DND-41 (cell line): ENCODE measurements at regions not wholly inside any gene's neighbourhood (a gene's known extent, or its start where the extent isn't known, plus 50 kb on each side); places are given as distances from the start of the nearest gene placed in this dataset.

Experiments
- ATAC-seq: fragments of 200-7000 bp; cut with Tn5 transposase; 3 replicates; pipeline ENCODE4 v1.9.1; 2021; ENCODE audit warnings: low read depth; ENCODE audit not compliant: insufficient read depth
- DNase-seq: peaks from one replicate; pipeline ENCODE4 v3.0.0-alpha.2; 2020
- H2AFZ ChIP-seq: 2 replicates; pipeline ENCODE4 v1.6.0; 2012; ENCODE audit warnings: low read depth, low read length
- H3K27ac ChIP-seq: 2 replicates; pipeline ENCODE4 v1.5.1; 2012; ENCODE audit warnings: low read length, inconsistent platforms
- H3K27me3 ChIP-seq: fragments of 200-600 bp; sonication (generic); 2 replicates; pipeline ENCODE4 v1.6.0; 2012; ENCODE audit warnings: low read length, mild to moderate bottlenecking, inconsistent platforms; ENCODE audit not compliant: insufficient read depth, poor library complexity
- H3K36me3 ChIP-seq: 2 replicates; pipeline ENCODE4 v1.5.1; 2012; ENCODE audit warnings: low read length, inconsistent platforms; ENCODE audit not compliant: insufficient read depth
- H3K4me1 ChIP-seq: 2 replicates; pipeline ENCODE4 v1.5.1; 2012; ENCODE audit warnings: mild to moderate bottlenecking, low read length; ENCODE audit not compliant: insufficient read depth
- H3K4me2 ChIP-seq: 2 replicates; pipeline ENCODE4 v1.6.0; 2012; ENCODE audit warnings: mild to moderate bottlenecking, moderate library complexity, low read length, inconsistent platforms; ENCODE audit not compliant: insufficient read depth
- H3K4me3 ChIP-seq, 2 experiments: fragments of 200-600 bp in 1 of 2; shearing (Covaris generic) in 1 of 2; 2 replicates each; pipeline ENCODE4 v1.5.1; 2012 to 2016; ENCODE audit warnings: inconsistent platforms in 2 of 2, low read length in 2 of 2, mild to moderate bottlenecking in 2 of 2, low read depth in 1 of 2, moderate library complexity in 1 of 2
- H3K79me2 ChIP-seq: 2 replicates; pipeline ENCODE4 v1.6.0; 2012; ENCODE audit warnings: low read length, inconsistent platforms; ENCODE audit not compliant: insufficient read depth
- H3K9ac ChIP-seq: 2 replicates; pipeline ENCODE4 v1.6.0; 2012; ENCODE audit warnings: low read depth, mild to moderate bottlenecking, inconsistent platforms, low read length, moderate library complexity
- H3K9me3 ChIP-seq: 2 replicates; pipeline ENCODE4 v1.5.1; 2012; ENCODE audit warnings: low read length, moderate library complexity, mild to moderate bottlenecking, inconsistent platforms; ENCODE audit not compliant: insufficient read depth, severe bottlenecking
- H4K20me1 ChIP-seq: 2 replicates; pipeline ENCODE4 v1.6.0; 2012; ENCODE audit warnings: low read length; ENCODE audit not compliant: insufficient read depth
- CTCF ChIP-seq: IDR thresholded peaks from 2 replicates; pipeline ENCODE4 v1.5.1; 2012; ENCODE audit warnings: borderline replicate concordance, low read length, moderate library complexity, mild to moderate bottlenecking; ENCODE audit not compliant: poor library complexity, severe bottlenecking; ENCODE audit errors: extremely low read depth
- EZH2 ChIP-seq: IDR thresholded peaks from 3 replicates; pipeline ENCODE4 v1.6.1; 2012; ENCODE audit warnings: borderline replicate concordance, low read depth, mild to moderate bottlenecking, moderate library complexity, low read length, inconsistent platforms; ENCODE audit not compliant: severe bottlenecking

DNA sequence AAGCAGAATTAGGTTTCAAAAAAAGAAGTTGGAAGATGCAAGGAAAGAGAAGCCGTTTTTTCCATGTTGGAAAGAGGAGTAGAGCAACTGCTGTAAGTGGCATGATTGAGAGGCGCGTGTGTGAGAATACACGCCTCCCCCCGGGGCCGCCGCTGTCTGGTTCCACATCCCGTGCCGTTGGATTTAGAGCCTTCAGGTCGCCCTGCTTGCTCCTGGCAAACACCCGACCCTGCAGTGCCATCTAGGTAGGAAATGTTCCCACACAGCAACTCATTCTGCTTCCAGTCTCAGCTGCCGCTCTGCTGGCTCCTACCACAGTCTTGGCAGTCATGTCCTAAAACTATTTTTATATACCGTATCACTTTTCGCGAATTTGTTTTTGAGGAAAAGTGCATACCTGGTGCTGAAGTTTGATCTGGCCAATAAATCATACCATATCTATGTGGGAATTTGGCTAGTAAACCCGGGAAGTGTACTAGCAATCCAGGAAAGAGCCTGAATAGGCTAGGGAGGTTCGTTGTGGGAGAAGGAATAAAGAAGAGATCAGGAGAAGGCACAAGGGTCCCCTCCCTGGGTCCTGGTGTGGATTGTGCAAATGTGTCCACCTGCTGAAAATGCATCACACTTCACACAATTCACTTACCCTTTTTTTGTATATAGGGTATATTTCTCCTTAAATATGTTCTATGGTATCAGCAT, 372.7 kb downstream of the FBXO15 start:
- H2AFZ ChIP-seq: no peak overlapping the region
- H3K79me2 ChIP-seq: no peaks in the 10 kb centered on the region
- no peaks in the 10 kb centered on the region for H3K9me3 ChIP-seq
- H3K36me3 ChIP-seq: no peaks in the 10 kb centered on the region
- H3K27me3 ChIP-seq: no peaks in the 10 kb centered on the region
- DNase-seq: no peak
- no peak overlapping the region for H3K27ac ChIP-seq
- no peak overlapping the region for H3K4me2 ChIP-seq
- no peaks in the 10 kb centered on the region for H4K20me1 ChIP-seq
- TF ChIP-seq CTCF (no peak), EZH2 (no peak)
- H3K4me1 ChIP-seq: peaks cover 31% of the 10 kb centered on the region
- no peak overlapping the region for H3K9ac ChIP-seq
- H3K4me3 ChIP-seq: no peak overlapping the region
- no peak for ATAC-seq

GRCh38 chr18:73768043-73768442, 379.6 kb downstream of the FBXO15 start:
- H3K27ac ChIP-seq: peak overlapping the region; percentile 88

DNA sequence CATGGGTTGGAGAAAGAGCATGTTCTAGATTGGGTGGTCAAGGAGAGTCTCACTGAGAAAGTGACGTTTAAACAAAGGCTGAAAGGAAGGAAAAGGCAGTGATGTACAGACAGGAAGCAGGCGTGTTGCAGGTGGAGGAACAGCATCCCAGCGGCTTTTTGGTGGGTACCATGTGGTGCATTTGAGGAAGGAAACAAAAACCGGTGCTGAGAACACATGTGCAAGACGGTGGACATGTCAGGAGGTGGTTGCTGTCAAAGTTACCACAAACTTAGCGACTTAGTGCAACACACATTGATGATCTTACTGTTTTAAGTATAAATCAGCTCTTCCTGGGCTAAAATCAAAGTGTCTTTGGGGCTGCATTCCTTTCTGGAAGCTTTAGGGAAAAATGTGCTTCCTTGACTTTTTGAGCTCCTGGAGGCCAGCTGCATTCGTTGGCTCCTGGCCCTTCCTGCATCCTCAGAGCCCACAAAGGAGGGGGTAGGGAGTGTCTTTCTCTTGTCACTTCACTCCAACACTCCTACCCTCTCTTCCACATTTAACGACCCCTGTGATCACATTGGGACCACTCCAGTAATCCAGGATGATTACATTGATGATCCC, 380.6 kb downstream of the FBXO15 start:
- peak overlapping the region; percentile 42 for H3K9ac ChIP-seq

More at GRCh38 chr18:73768043-73768442, 379.6 kb downstream of the FBXO15 start:
- H3K4me2 ChIP-seq: peak overlapping the region; percentile 51
- ATAC-seq (peak; percentile 82), DNase-seq (peak; percentile 77)
- no peaks in the 10 kb centered on the region for H3K36me3 ChIP-seq
- H3K4me3 ChIP-seq: no peak overlapping the region
- peak overlapping the region; percentile 42 for H3K9ac ChIP-seq
- no peaks in the 10 kb centered on the region for H3K79me2 ChIP-seq
- H3K4me1 ChIP-seq: peaks cover 45% of the 10 kb centered on the region
- no peaks in the 10 kb centered on the region for H4K20me1 ChIP-seq
- no peaks in the 10 kb centered on the region for H3K9me3 ChIP-seq
- H3K27me3 ChIP-seq: no peaks in the 10 kb centered on the region
- TF ChIP-seq CTCF: no peak
- no peak for TF ChIP-seq EZH2
- peak overlapping the region; percentile 38; the same call in 1 of the 2 replicates for H2AFZ ChIP-seq

More for the DNA sequence above, 380.6 kb downstream of the FBXO15 start:
- ATAC-seq (peak; percentile 85), DNase-seq (peak; percentile 76)
- Histone ChIP-seq H3K4me3 (peak overlapping the region in 1 of 2 experiments; percentile 33; a peak in 1 of 4 replicates), H3K79me2 (no peaks in the 10 kb centered on the region), H2AFZ (peak overlapping the region; percentile 37; the same call in 1 of the 2 replicates), H3K36me3 (no peaks in the 10 kb centered on the region), H3K9me3 (no peaks in the 10 kb centered on the region), H3K27ac (peak overlapping the region; percentile 88), H4K20me1 (no peaks in the 10 kb centered on the region), H3K27me3 (no peaks in the 10 kb centered on the region), H3K4me2 (peak overlapping the region; percentile 51), H3K4me1 (peaks cover 45% of the 10 kb centered on the region)
- TF ChIP-seq CTCF (no peak), EZH2 (no peak)
